HG02852 (cell line): ENCODE measurements at regions not wholly inside any gene's neighbourhood (a gene's known extent, or its start where the extent isn't known, plus 50 kb on each side); places are given as distances from the start of the nearest gene placed in this dataset.
"Not testable (repeated sequence)": the region's sequence is repeated elsewhere in the genome, so short reads cannot be mapped to it uniquely, and the experiment has no call there.

ENCODE experiments used
- ATAC-seq: cut with Tn5 transposase; IDR thresholded peaks from one replicate; pipeline ENCODE4 v1.9.1; 2021; ENCODE audit warnings: mild to moderate bottlenecking, moderate library complexity; ENCODE audit not compliant: unreplicated experiment

DNA sequence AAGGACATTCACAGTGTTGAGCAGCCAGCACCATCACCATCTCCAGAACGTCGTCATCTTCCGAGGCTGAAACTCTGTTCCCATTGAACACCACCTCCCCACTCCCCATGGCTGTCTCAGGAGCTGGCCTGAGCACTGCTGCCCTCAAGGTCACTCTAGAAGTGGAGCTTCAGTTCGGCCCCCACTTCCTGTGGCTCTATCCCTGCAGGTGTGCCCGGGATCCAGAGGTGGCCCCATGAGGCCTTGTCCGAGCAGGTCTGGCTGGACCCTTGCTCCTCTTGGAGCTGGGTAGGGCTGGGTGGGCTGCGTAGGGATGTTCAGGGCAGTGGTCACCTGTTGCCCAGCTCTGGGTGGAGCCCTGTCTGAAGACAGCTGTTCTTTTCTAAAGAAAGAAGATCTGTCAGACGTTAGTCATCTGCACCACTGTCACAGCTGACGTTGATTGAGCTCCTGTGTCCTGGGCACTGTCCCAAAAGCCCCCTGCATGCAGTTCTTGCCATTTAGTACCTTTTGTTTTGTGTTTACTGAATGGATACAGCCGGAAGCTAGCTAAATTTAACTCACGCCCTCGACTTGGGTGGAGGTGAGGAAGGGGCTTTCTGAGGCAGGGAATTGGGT is 75.5 kb upstream of the CLDN5 start:
- ATAC-seq = no peak

DNA sequence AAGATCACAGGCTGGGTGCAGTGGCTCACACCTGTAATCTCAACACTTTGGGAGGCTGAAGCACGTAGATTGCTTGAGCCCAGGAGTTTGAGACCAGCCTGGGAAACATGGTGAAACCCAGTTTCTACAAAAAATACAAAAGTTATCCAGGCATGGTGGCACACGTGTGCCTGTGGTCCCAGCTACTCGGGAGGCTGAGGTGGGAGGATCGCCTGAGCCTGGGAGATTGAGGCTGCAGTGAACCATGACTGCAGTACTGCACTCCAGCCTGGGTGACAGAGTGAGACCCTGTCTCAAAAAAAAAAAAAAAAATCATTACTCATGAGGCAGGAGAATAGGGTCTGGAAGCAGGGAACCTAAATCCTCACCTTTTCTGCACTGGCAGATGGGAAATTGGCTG is 79.1 kb upstream of the CLDN5 start:
- ATAC-seq = not testable (repeated sequence)

DNA sequence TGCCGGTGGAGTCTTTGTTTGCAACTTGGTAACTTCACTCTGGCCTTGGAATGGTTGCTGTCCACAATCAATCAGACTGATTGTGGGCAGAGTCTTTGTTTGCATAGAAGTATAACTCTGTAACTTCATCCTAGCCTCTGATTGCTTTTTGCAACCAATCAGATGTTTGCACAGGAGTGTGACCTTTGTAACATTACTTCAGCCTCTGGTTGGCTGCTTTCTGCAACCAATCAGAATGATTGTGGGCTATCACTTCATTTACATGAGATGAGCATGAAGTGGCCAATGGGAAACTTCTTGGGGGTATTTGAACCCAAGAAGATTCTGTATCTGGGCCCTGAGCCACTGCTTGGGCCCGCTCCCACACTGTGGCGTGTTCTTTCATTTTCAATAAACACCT is 79.6 kb upstream of the CLDN5 start:
- ATAC-seq = no peak

DNA sequence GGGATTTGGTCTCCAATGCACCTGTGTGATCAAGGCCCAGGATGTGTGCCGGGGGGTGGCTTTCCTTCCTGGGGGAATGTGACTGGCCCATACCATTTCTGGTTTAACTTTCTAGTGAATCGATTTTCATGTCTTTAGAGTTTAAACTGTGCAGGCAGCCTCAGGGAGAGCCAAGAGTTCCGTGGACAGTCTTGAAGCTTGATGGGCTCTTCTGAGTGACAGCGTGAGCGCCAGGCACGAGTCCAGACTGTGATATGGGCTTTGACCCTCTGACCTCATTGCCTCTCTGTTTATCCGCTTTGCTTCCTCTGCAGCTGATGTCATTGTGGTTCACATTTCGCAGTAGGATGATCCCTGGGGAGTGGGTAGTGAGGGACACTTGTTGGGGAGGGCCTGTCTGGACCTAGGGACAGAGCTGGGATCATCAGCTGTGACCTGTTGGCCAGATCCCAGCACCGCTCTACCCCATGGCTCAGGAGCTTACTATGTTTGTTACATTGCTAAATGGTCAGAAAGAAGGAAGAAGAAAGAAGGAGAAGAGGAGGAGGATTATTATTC is 80.6 kb upstream of the CLDN5 start:
- no peak for ATAC-seq

DNA sequence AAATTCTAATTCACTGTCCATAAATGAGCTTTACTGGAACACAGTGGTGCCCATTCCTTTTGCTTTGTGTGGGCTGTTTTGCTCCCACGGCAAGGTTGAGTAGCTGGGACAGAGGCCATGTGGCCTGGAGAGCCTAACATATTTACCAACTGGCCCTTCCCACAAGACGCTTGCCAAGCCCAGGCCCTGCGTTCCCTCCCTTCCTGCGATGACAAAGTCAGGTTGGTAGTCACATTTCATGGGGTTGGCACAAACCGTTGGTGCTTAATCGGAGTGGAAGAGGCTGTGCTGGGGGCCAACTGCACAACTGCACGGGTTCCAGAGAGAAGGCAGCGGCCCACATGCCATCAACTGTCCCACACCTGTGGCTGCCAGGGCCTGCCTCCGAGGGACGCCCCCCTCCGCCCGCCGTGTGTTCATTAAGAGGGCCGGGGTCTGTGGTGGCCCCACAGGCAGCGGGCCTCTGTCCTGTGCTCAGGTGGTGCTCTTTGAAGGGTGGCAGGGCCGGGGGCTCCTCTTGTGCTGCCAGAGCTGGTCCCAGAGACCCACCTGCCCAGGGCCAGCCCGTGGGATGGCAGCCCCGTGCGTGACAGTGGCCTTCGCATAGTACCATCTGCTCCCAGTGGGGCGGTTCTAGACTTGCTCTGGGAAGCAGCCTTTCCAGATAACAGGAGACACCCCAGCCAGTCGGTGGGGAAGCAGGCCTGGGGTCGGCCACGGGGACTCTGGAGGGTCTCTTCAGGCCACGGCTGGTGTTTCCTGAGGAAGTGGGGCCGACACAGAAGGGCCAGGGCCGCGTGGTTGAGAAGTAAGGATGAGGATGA is 81.5 kb upstream of the CLDN5 start:
- ATAC-seq = no peak

DNA sequence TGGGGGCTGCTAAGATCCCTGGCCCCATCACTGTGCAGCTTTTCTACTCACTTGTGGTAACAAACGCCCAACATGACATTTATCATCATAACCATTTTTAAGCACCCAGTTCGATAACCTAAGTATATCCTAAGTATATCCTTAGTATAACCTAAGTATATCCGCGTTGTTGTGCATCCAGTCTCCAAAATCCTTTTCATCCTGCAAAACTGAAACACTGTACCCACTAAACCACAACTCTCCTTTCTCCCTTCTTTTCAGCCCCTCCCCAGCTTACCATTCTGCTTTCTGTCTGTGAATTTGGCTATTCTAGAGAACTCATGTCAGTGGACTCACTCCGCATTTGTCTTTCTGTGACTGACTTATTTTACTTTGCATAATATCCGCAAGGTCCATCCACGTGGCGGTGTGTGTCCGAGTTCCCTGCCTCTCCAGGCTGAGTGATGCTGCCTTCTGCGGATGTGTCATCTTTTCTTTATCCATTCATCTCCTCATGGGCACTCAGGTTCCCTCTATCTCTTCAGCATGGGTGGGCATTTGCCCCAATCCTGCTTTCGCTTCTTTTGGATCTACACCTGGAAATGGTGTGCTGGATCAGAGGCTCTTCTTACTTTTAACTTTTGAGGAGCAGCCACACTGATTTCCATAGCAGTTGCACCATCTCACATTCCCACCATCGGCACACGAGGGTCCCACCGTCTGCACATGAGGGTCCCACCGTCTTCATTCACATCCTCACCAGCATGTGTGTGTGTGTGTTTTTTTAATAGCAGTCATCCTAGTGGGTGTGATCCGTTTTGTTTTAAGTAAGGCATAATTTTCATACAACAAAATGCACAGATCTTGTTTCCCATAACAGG is 82.4 kb upstream of the CLDN5 start:
- ATAC-seq = no peak

DNA sequence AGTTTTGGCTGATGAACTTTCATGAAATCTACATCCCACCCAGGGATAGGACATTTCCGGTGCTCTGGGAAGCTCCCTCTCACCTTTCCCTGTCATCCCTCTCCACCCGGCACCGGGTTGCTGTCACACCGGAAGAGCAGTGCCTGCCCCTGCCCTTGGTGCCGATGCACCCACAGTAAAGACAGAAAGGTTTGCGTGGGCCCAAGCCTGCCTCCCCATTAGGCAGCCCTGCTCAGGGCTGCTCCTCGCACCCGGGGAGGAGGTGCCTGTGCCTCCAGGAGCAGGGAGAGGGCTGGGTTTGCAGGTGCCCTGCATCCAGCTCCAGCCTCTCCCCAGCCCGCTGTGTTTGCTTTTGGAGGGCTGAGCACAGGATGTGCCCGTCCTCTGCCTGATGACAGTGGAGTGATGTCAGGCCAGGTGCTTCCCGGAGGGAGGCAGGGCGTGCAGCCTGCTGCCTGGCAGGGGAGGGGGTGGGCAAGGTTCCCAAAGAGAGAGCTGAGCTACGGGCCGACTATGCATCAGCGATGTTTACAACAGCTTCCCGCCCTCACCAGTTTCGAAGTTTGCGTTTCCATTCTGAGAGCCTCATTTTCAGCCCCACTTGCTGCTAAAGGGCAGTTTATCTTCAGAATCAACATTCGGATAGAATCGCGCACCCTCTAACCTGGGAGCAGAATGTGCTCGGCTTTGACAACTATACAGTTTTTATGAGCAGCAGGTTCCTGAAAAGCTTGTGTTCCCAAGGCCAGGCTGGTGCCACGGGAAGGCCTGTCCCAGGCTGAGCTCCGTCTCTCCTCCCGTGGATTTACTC is 83.2 kb upstream of the CLDN5 start:
- no peak for ATAC-seq

DNA sequence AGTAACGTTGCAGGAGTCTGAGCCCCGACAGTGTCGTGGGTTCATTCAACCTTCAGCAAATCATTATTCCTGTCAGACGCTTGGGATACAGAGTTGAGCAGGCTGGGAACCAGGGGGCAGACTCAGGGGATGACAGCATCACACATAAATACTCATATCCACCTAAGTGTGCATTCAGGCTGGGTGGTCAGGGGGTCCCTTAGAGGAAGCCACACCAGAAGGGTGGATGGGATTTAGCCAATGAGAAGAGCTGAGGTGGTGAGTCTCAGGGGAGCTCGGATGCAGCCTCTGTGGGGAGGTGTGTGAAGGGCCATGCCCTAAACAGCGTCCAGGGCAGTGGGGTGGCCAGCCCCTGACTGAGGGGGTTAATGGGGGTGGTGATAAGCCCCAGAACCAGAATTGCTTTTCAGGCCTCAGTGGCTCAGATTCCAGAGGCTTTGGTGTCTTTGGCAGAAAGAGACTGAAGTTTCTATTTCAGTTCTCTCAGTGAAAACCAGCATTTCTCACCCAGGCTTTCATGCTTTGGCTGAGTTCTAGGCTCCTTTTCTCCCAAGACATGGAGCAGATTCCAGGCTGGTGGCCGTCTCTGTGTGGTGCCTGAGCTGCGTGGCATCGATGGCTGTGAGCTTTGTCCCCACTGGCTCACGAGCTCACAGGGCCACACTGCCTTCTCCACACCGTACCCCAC is 83.9 kb upstream of the CLDN5 start:
- ATAC-seq = no peak

DNA sequence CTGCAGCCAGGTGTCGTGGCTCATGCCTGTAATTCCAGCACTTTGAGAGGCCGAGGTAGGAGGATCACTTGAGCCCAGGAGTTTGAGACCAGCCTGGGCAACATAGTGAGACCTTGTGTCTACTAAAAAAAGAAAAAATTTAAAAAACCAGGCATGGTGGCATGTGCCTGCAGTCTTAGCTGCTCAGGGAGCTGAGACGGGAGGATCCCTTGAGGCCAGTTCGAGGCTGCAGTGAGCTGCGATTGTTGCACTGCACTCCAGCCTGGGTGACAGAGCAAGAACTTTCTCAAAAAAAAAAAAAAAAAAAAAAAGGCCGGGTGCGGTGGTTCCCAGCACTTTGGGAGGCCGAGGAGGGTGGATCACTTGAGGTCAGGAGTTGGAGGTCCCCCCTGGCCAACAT is 85.5 kb upstream of the CLDN5 start:
- not testable (repeated sequence) for ATAC-seq

DNA sequence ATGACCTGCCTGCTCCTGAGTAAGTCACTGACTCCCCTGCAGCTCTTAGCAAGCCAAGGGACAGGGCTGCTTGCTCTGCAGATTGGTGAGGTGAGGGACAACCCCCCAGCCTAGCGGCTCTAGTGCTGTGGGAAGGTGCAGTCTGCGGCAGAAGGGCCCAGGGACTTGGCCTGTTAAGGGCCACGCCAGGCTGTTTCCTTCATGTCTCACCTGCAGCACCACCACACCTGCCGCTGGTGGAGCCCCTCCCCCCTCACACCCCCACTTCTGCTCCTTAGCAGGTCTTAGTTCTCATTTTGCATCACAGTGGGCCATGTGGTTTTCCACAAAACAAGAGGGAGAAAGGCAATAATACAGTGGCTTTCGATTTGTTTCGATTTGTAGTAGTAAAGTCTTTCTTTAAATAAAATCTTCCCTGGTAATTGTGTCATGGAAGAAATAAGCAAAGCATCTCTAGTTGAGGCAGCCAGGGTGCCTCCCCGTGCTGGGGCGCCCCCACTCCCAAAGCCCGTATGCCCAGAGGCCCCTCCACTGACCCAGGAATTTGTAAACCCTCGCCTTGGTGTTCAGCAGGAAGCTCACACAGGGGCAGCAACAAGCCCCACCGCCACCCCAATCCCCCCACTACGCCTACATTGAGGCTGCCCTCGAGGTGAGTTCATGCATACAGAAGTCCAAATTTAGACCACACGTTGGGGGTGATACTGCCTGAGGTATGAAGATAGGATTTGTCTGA is 86.5 kb upstream of the CLDN5 start:
- no peak for ATAC-seq

DNA sequence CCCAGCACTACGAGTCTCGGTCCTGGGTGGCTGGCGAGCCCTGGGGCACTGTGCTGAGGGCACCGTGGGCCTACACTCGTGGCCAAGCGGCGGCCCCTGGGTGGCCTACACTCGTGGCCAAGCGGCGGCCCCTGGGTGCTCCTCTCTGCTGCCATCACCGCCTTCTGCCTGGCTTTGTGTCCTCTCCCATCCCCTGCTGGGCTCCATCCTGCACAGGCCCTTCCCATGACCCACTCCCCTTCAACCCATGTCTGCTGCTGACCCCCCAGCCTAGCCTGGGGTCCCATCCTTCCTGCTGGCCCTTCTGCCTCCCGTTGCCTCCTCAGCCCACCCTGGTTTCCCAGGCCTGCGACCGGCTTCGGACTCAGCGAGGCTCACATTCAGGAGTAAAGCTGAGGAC is 87.4 kb upstream of the CLDN5 start:
- no peak for ATAC-seq

DNA sequence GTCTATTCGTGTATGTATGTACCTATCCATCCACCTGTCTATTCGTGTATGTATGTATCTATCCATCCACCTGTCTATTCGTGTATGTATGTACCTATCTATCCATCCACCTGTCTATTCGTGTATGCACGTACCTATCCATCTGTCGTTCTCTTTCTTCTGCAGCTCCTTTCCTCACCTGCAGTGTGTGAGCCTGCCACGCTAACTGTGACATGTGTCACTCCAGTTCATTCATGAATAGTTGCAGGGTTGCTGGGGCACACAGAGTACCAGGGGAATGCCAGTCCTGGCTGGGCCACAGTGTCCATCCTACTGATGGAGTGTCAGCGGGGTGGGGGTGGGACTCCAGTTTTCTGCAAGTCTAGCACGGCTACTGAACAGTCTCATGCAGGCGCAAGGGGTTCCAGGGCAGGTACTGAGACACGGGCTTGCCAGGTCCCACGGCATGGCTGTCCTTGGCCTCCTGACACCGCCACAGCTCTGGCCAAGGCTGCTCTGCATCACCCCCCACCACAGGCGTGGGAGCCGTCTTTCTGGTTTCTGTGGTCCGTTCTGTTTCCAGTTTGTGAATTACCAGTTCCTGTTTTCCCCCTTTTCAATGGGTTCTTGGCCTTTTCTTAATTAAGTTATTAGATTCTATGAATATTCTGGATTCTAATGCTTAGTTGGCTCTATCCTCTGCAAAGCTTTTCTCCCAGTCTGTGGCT is 88.8 kb upstream of the CLDN5 start:
- ATAC-seq = no peak

DNA sequence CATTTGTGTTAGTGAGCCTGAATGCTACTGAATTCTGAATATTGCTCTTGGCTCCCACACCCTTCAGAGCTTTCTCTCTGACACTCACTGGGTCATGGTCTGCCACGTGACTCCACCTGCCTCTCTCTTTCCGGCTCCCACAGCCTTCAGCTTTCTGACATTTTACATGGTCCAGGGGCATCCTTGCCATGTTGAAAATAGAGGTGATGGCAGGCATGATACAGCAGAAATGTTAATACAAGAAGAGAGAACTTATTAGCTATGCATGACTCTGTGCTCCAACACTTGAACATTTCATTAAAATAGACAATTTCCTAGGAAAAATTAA is 90.3 kb upstream of the CLDN5 start:
- no peak for ATAC-seq

DNA sequence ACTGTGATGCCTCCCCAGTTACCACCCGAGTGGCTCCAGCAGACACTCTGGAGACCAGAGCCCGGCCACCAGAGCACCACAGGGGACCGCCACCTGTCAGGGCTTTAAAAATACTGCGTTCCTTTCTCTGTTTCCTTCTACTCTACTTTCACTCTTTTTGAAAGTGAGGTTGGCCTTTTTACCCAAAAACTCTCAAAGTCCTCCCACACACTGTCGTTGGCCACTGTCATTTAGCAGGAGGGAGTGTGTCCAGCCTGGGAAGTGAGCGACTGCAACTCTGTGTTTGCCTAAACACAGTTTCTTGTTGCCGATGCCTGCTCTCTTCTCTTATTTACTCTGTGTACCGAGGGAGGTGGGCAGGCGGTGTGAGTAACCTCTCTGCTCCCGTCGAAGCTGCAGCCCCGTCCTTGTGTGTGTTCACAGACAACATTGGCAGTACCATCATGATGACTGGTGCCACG is 90.8 kb upstream of the CLDN5 start:
- ATAC-seq = no peak

DNA sequence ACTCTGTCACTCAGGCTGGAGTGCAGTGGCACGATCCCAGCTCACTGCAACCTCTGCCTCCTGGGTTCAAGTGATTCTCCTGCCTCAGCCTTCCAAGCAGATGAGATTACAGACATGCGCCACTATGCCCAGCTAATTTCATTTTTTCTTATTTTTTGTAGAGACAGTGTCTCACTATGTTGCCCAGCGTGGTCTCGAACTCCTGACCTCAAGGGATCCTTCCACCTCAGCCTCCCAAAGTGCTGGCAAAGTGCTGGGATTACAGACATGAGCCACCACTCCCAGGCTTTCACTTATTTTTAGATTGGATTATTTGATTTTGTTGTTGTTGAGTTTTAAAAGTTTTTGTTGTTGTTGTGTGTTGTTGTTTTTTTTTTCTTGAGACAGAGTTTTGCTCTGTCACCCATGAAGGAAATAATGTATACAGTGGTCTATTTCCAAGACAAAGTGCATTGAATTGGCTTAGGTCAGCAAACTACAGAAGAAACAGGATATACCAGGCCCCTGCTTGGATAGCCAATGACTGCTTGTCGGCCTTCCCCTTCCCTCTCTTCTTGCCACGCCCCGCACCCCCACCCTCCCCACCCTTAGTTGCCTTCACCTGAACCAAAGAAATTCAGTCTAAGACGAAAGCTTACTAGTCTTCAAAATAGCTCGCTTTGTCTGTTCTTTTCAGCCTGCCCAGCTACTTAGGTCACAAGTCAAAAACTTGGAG is 91.8 kb upstream of the CLDN5 start:
- no peak for ATAC-seq

DNA sequence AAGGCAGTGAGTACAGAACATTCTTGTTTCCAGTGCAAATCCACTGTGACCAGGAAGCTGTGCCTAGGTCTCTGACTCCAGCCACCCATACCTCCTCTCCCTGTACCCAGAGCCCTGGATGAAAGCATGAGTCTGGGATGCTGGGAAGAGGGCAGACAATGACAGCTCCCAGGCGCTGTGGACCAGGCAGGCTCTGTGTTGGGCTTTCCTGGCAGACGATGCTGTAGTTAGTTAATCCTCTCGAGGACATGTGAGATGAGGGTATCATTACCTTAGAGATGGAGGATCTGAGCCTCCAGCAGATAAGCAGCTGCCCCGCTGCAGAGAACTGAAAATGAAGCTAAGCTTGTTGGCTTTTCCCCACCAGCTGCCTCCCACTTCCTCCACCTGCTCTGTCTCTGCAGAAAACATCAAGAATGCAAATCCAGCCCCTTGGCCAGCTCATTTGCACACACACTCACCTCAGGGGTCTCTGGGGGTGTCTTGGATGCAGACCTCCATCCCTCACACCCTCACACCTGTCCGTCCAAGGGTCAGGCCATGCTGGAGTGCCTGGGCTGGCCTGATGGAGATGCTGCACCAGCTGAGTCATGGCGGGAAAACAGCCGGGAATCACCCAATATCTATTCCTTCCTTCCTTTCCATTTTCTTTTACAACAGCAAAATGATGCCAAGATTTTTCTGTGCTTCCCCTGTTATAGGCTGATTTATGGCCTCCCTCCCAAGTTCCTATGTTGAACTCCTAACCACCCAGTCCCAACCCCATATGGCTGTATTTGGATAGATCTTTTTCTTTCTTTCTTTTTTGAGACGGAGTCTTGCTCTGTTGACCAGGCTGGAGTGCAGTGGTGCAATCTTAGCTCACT is 94.9 kb upstream of the SEPTIN5 start:
- ATAC-seq = peak; percentile 71

DNA sequence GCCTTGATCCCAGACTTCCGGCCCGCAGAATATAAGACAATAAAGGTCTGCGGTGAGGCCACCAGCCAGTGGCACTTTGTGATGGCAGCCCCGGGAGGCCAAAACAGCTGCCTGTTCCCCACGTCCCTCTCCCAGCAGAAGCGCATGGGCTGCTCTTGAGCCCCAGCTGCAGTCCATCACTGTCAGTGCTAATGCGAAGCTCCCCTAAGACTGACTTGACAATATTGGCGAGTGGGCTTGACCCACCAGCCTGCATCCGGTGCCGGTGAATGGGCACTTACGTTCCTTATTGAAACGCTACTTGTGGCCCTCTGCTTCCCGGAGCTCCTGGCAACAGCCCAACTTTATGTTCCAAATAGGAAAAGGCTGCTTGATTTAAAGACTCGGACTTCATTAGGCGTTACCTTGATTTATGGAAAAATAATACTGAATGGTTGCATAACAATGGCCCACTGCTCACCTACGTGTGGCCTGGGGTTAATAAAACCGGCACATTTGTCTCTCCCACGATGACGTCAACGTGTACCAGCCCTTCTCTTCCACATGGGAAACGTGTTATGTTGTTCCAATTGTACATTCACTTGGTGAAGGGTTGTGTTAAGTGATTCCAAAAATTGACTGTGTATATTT is 93.4 kb upstream of the SEPTIN5 start:
- no peak for ATAC-seq
